Prostate gland (tissue), 2 donors: ENCODE measurements at regions not wholly inside any gene's neighbourhood (a gene's known extent, or its start where the extent isn't known, plus 50 kb on each side); places are given as distances from the start of the nearest gene placed in this dataset.

Experiments used
- DNase-seq: peaks from one replicate; pipeline ENCODE4 v3.0.0-alpha.2; 2019; ENCODE audit warnings: low spot score
- H3K27ac ChIP-seq, 2 donors: fragments of 200-600 bp; sonication (generic); 2 replicates each; pipeline ENCODE4 v1.5.1; 2017 to 2019
- H3K27me3 ChIP-seq: fragments of 200-600 bp; sonication (generic); replicated peaks from 2 replicates; pipeline ENCODE4 v1.5.1; 2019; ENCODE audit not compliant: insufficient read depth
- H3K36me3 ChIP-seq, 2 donors: fragments of 200-600 bp; sonication (generic); 1 replicate in 1 of 2; 2 replicates in 1 of 2; pipeline versions ENCODE4 v1.5.1 to v1.8.1; 2017 to 2019
- H3K4me1 ChIP-seq: fragments of 200-600 bp; sonication (generic); replicated peaks from 2 replicates; pipeline ENCODE4 v1.5.1; 2019
- H3K4me3 ChIP-seq, 2 donors: fragments of 200-600 bp; sonication (generic); 2 replicates each; pipeline ENCODE4 v1.5.1; 2017 to 2019
- H3K9me3 ChIP-seq: fragments of 200-600 bp; sonication (generic); 2 replicates; pipeline ENCODE4 v1.5.1; 2017
- POLR2A ChIP-seq: fragments of 450-650 bp; IDR thresholded peaks from one replicate; pipeline ENCODE4 v1.6.1; 2016; ENCODE audit warnings: antibody characterized with exemption, mild to moderate bottlenecking
- POLR2AphosphoS5 ChIP-seq: sonication (generic); formaldehyde crosslinking; IDR thresholded peaks from one replicate; pipeline ENCODE4 v1.6.1; 2017; ENCODE audit warnings: antibody characterized with exemption
- WGBS: methylation state at CpG from one replicate; pipeline ENCODE4 v1.1.5; 2018; 5-methylcytosine and 5-hydroxymethylcytosine counted together
- intact Hi-C: fragments of 100-400 bp; cut with DNase I; formaldehyde crosslinking; loops from one replicate; pipeline ENCODE4 v1.14.2; 2022
- TF ChIP-seq, protein P1 (sequence below), 4 experiments: fragments of 200-600 bp in 2 of 4; fragments of 450-650 bp in 2 of 4; sonication (generic) in 2 of 4; IDR thresholded peaks; 1 replicate in 3 of 4; 2 replicates in 1 of 4; pipeline ENCODE4 v1.5.1; 2016 to 2019; ENCODE audit warnings: antibody characterized with exemption in 4 of 4, mild to moderate bottlenecking in 2 of 4, moderate library complexity in 2 of 4

GRCh38 chr4:36489798-36490197, 208.4 kb downstream of the DTHD1 start:
- Histone ChIP-seq H3K4me3 (no peak overlapping the region), H3K27me3 (no peaks in the 10 kb centered on the region), H3K36me3 (no peaks in the 10 kb centered on the region), H3K4me1 (no peaks in the 10 kb centered on the region), H3K27ac (no peak overlapping the region), H3K9me3 (no peaks in the 10 kb centered on the region)
- no peak for DNase-seq
- intact Hi-C loops = no loop called here
- WGBS = 54% methylated on average over 2 of the region's 2 CpGs
- TF ChIP-seq, protein P1, sequence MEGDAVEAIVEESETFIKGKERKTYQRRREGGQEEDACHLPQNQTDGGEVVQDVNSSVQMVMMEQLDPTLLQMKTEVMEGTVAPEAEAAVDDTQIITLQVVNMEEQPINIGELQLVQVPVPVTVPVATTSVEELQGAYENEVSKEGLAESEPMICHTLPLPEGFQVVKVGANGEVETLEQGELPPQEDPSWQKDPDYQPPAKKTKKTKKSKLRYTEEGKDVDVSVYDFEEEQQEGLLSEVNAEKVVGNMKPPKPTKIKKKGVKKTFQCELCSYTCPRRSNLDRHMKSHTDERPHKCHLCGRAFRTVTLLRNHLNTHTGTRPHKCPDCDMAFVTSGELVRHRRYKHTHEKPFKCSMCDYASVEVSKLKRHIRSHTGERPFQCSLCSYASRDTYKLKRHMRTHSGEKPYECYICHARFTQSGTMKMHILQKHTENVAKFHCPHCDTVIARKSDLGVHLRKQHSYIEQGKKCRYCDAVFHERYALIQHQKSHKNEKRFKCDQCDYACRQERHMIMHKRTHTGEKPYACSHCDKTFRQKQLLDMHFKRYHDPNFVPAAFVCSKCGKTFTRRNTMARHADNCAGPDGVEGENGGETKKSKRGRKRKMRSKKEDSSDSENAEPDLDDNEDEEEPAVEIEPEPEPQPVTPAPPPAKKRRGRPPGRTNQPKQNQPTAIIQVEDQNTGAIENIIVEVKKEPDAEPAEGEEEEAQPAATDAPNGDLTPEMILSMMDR (IDR thresholded peaks at IDR 0.05) = no peak
- TF ChIP-seq POLR2AphosphoS5 = no peak
- TF ChIP-seq POLR2A = no peak

GRCh38 chr4:36492041-36492440, 210.6 kb downstream of the DTHD1 start:
- Histone ChIP-seq H3K27me3 (no peaks in the 10 kb centered on the region), H3K9me3 (no peaks in the 10 kb centered on the region), H3K36me3 (no peaks in the 10 kb centered on the region), H3K4me1 (no peaks in the 10 kb centered on the region), H3K4me3 (no peak overlapping the region), H3K27ac (no peak overlapping the region)
- WGBS = 72% methylated on average over 1 of the region's 1 CpG
- TF ChIP-seq POLR2A (no peak), POLR2AphosphoS5 (no peak)
- TF ChIP-seq, protein P1 (IDR thresholded peaks at IDR 0.05) = no peak
- no peak for DNase-seq
- intact Hi-C loops = no loop called here

DNA sequence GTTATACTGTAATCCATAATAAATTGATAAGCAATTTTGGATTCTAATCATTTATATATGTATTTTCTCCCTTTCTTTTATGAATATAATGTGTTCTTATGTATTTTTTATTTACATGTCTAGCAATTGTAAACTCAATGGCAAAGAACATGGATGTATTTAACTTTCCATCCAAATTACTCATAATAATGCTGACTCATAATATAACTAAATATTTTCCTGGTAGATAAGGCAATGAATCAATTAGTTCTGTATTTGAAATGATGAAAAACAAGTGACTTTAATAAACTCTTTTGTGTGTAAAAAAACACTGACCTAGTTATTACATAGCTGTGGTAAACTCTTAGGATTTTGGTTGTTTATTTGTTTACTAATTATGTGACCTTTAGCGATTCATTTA, 211.2 kb downstream of the DTHD1 start:
- Histone ChIP-seq H3K9me3 (no peaks in the 10 kb centered on the region), H3K4me3 (no peak overlapping the region), H3K4me1 (no peaks in the 10 kb centered on the region), H3K27ac (no peak overlapping the region), H3K36me3 (no peaks in the 10 kb centered on the region), H3K27me3 (no peaks in the 10 kb centered on the region)
- 90% methylated on average over 1 of the region's 1 CpG for WGBS
- no peak for DNase-seq
- intact Hi-C loops = no loop called here
- TF ChIP-seq, protein P1 (IDR thresholded peaks at IDR 0.05) = no peak
- no peak for TF ChIP-seq POLR2AphosphoS5
- no peak for TF ChIP-seq POLR2A

DNA sequence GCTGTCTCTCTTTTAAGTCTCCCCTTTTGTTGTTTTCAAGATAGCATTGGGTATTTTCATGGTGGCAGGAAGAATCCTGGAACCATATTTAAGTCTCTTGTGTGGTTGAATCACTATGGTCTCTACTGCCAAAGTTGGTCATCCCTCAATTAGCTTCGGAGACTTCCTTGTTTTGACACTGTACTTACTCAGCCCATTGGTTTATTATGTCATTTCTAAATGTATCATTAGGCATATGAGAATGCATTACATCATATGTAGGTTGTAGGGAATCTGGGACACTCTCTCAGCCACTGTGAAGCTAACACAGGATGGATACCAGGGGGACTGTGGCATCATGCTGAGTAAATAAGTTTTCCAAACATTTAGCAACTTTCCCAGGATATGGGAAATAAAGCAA, 211.8 kb downstream of the DTHD1 start:
- intact Hi-C loops = no loop called here
- H3K27me3 ChIP-seq = no peaks in the 10 kb centered on the region
- 86% methylated on average over 1 of the region's 1 CpG for WGBS
- H3K27ac ChIP-seq = no peak overlapping the region
- TF ChIP-seq POLR2A = no peak
- TF ChIP-seq POLR2AphosphoS5 = no peak
- TF ChIP-seq, protein P1 (IDR thresholded peaks at IDR 0.05) = no peak
- no peaks in the 10 kb centered on the region for H3K36me3 ChIP-seq
- no peak overlapping the region for H3K4me3 ChIP-seq
- DNase-seq = no peak
- no peaks in the 10 kb centered on the region for H3K4me1 ChIP-seq
- H3K9me3 ChIP-seq = no peaks in the 10 kb centered on the region

- no peaks in the 10 kb centered on the region for H3K9me3 ChIP-seq
- H3K27me3 ChIP-seq = no peaks in the 10 kb centered on the region
- H3K36me3 ChIP-seq = no peaks in the 10 kb centered on the region
- no peaks in the 10 kb centered on the region for H3K4me1 ChIP-seq
- no peak for DNase-seq
- no peak overlapping the region for H3K27ac ChIP-seq
- H3K4me3 ChIP-seq = no peak overlapping the region
- intact Hi-C loops = no loop called here
- WGBS = 67% methylated on average over 2 of the region's 2 CpGs
- TF ChIP-seq, protein P1 (IDR thresholded peaks at IDR 0.05) = no peak
- TF ChIP-seq POLR2AphosphoS5 = no peak
- TF ChIP-seq POLR2A = no peak
Observed at GRCh38 chr4:36494016-36494415, 212.6 kb downstream of the DTHD1 start.
